Hepatocyte (in vitro differentiated cells): ENCODE measurements at regions not wholly inside any gene's neighbourhood (a gene's known extent, or its start where the extent isn't known, plus 50 kb on each side); places are given as distances from the start of the nearest gene placed in this dataset.

Experiments
- CTCF ChIP-seq: fragments of 200-600 bp; sonication (generic); IDR thresholded peaks from 2 replicates; pipeline ENCODE4 v1.5.1; 2016; ENCODE audit warnings: antibody characterized with exemption, mild to moderate bottlenecking; ENCODE audit not compliant: poor library complexity
- EZH2 ChIP-seq: fragments of 200-600 bp; sonication (generic); IDR thresholded peaks from 2 replicates; pipeline ENCODE4 v1.6.1; 2016; ENCODE audit warnings: antibody characterized with exemption, mild to moderate bottlenecking, borderline replicate concordance

GRCh38 chr5:29169886-29170285 lies 2023.6 kb upstream of the CDH6 start:
- no peak for TF ChIP-seq EZH2
- TF ChIP-seq CTCF, result no peak
